HepG2 (cell line): ENCODE measurements at regions not wholly inside any gene's neighbourhood (a gene's known extent, or its start where the extent isn't known, plus 50 kb on each side); places are given as distances from the start of the nearest gene placed in this dataset.

Experiments used
- ATAC-seq: fragments of 200-7000 bp; cut with Tn5 transposase; 3 replicates; pipeline ENCODE4 v1.9.1; 2020; ENCODE audit warnings: mild to moderate bottlenecking, moderate library complexity
- BruUV-seq: library from RNA; stranded (reverse); fragments of 400-500 nt; replicated peaks from 2 replicates; lab custom pipeline; 2021; lab: Mats Ljungman, UMichigan
- CTCF ChIA-PET: fragments of 300-600 bp; formaldehyde crosslinking; extraction: SDS; loops from one replicate; lab custom pipeline; 2021; ENCODE audit warnings: low total read pairs, inconsistent platforms, low intra/inter-chr PET ratio; lab: Yijun Ruan, JAX
- POLR2A ChIA-PET: fragments of 350-600 bp; sonication (Branson Sonifier 250); formaldehyde crosslinking; loops from one replicate; lab custom pipeline; 2020; ENCODE audit warnings: antibody characterized with exemption, inconsistent platforms; lab: Yijun Ruan, JAX
- DNase-seq: peaks from one replicate; pipeline ENCODE4 v3.0.0-alpha.2; 2015; ENCODE audit warnings: low spot score
- FAIRE-seq: peaks from 3 replicates; lab custom pipeline; 2011; peaks lifted over from hg19 to GRCh38; lab: Jason Lieb, UNC
- H2AFZ ChIP-seq: one replicate; pipeline ENCODE4 v1.6.1; 2011; ENCODE audit warnings: low read length, inconsistent platforms
- H3K27ac ChIP-seq: fragments of 300-600 bp; 3 replicates; pipeline ENCODE4 v1.8.0; 2011; ENCODE audit warnings: mixed run types, mild to moderate bottlenecking, mixed read lengths, low read length, inconsistent platforms; ENCODE audit not compliant: insufficient read depth; ENCODE audit errors: extremely low read length
- H3K27me3 ChIP-seq, 2 experiments: fragments of 200-600 bp in 1 of 2; 2 replicates in 1 of 2; 3 replicates in 1 of 2; pipeline versions ENCODE4 v1.6.0 to v1.8.0; 2011; ENCODE audit warnings: low read length in 2 of 2, mild to moderate bottlenecking in 2 of 2, moderate library complexity in 2 of 2, inconsistent platforms in 1 of 2; ENCODE audit not compliant: insufficient read depth in 2 of 2, control insufficient read depth in 1 of 2
- H3K36me3 ChIP-seq, 2 experiments: fragments of 200-600 bp in 1 of 2; replicated peaks in 1 of 2; 2 replicates in 1 of 2; 3 replicates in 1 of 2; pipeline versions ENCODE4 v1.5.1 to v1.8.0; 2011; ENCODE audit warnings: low read length in 2 of 2, inconsistent platforms in 1 of 2; ENCODE audit not compliant: insufficient read depth in 2 of 2, control insufficient read depth in 1 of 2
- H3K4me1 ChIP-seq: 2 replicates; pipeline ENCODE4 v1.5.1; 2012; ENCODE audit warnings: low read length, inconsistent platforms; ENCODE audit not compliant: insufficient read depth
- H3K4me2 ChIP-seq: 2 replicates; pipeline ENCODE4 v1.6.0; 2011; ENCODE audit warnings: low read depth, low read length, inconsistent platforms
- H3K4me3 ChIP-seq, 3 experiments: fragments of 200-600 bp in 1 of 3; sonication (generic), shearing (Covaris generic) in 1 of 3; replicated peaks in 1 of 3; 2 replicates each; pipeline ENCODE4 v1.5.1; 2011 to 2016; ENCODE audit warnings: low read length in 3 of 3, inconsistent platforms in 2 of 3, low read depth in 2 of 3, mild to moderate bottlenecking in 2 of 3, control low read depth in 1 of 3, mixed read lengths in 1 of 3; ENCODE audit not compliant: insufficient read depth in 1 of 3
- H3K79me2 ChIP-seq: one replicate; pipeline ENCODE4 v1.6.1; 2011; ENCODE audit warnings: low read length, inconsistent platforms; ENCODE audit not compliant: insufficient read depth
- H3K9ac ChIP-seq: 2 replicates; pipeline ENCODE4 v1.6.0; 2011; ENCODE audit warnings: mild to moderate bottlenecking, low read depth, low read length, inconsistent platforms; ENCODE audit not compliant: insufficient read depth
- H3K9me3 ChIP-seq: 2 replicates; pipeline ENCODE4 v1.5.1; 2012; ENCODE audit warnings: mild to moderate bottlenecking, low read length
- H4K20me1 ChIP-seq: 2 replicates; pipeline ENCODE4 v1.6.0; 2011; ENCODE audit warnings: inconsistent platforms, mild to moderate bottlenecking, low read length, moderate library complexity; ENCODE audit not compliant: insufficient read depth
- ESRRA ChIP-seq: sonication (generic); formaldehyde crosslinking; IDR thresholded peaks from 2 replicates; pipeline ENCODE4 v1.5.1; 2020; ENCODE audit warnings: mild to moderate bottlenecking, low read depth, missing genetic modification reagents
- HMG20B ChIP-seq: conservative IDR thresholded peaks from 2 replicates; pipeline ENCODE4 v1.6.1; 2016; ENCODE audit warnings: missing genetic modification reagents, missing compliant biosample characterization
- RAD51 ChIP-seq: fragments of 450-650 bp; IDR thresholded peaks from 2 replicates; pipeline ENCODE4 v1.6.1; 2016; ENCODE audit warnings: borderline replicate concordance
- WGBS: methylation state at CpG from one replicate; pipeline ENCODE4 v1.1.6; 2017; ENCODE audit warnings: low lambda C conversion rate; 5-methylcytosine and 5-hydroxymethylcytosine counted together
- in situ Hi-C: cut with HindIII; loops from 2 replicates; pipeline ENCODE4 v1.10.0; 2017; ENCODE audit warnings: low pct_unique_long_range_greater_than_20kb; ENCODE audit not compliant: extremely low pct_ligation_motif_present
- intact Hi-C: fragments of 100-400 bp; cut with micrococcal nuclease; formaldehyde crosslinking; loops from one replicate; pipeline ENCODE4 v1.10.0; 2022; ENCODE audit not compliant: unreplicated experiment

- Histone ChIP-seq H3K27me3 (no peaks in the 10 kb centered on the region), H3K9ac (no peak overlapping the region), H2AFZ (no peak overlapping the region), H3K4me2 (no peak overlapping the region), H3K27ac (no peak overlapping the region), H3K79me2 (no peaks in the 10 kb centered on the region), H3K4me3 (no peak overlapping the region), H3K9me3 (no peaks in the 10 kb centered on the region), H3K36me3 (no peaks in the 10 kb centered on the region), H3K4me1 (no peaks in the 10 kb centered on the region), H4K20me1 (no peaks in the 10 kb centered on the region)
- POLR2A ChIA-PET: no interaction called here
- 29% methylated on average over 2 of the region's 2 CpGs for WGBS
- DNase-seq (no peak), FAIRE-seq (no peak), ATAC-seq (no peak)
- BruUV-seq: no TSS peak
- in situ Hi-C loops (no loop called here), intact Hi-C loops (no loop called here)
- no peak for TF ChIP-seq HMG20B (CRISPR knock-in tag)
- CTCF ChIA-PET: no interaction called here
These were observed 720.1 kb downstream of the GBE1 start for GRCh38 chr3:81041331-81041730.

GRCh38 chr3:81040107-81040506 lies 721.3 kb downstream of the GBE1 start:
- no peak for FAIRE-seq
- TF ChIP-seq RAD51: peak; percentile 80
- TF ChIP-seq ESRRA (CRISPR knock-in tag): no peak
- no TSS peak for BruUV-seq

More at GRCh38 chr3:81040107-81040506, 721.3 kb downstream of the GBE1 start:
- H3K4me2 ChIP-seq: no peak overlapping the region
- ATAC-seq (no peak), DNase-seq (no peak)
- no peak overlapping the region for H3K27ac ChIP-seq
- ChIA-PET POLR2A (no interaction called here), CTCF (no interaction called here)
- H4K20me1 ChIP-seq: no peaks in the 10 kb centered on the region
- H2AFZ ChIP-seq: no peak overlapping the region
- no peaks in the 10 kb centered on the region for H3K79me2 ChIP-seq
- H3K4me1 ChIP-seq: no peaks in the 10 kb centered on the region
- intact Hi-C loops: no loop called here
- H3K4me3 ChIP-seq: no peak overlapping the region
- in situ Hi-C loops: no loop called here
- H3K27me3 ChIP-seq: no peaks in the 10 kb centered on the region
- no peaks in the 10 kb centered on the region for H3K9me3 ChIP-seq
- no peak overlapping the region for H3K9ac ChIP-seq
- 18% methylated on average over 2 of the region's 2 CpGs for WGBS
- H3K36me3 ChIP-seq: no peaks in the 10 kb centered on the region
